ENCODE measurements at regions not wholly inside any gene's neighbourhood (a gene's known extent, or its start where the extent isn't known, plus 50 kb on each side); places are given as distances from the start of the nearest gene placed in this dataset.
"Not testable (repeated sequence)": the region's sequence is repeated elsewhere in the genome, so short reads cannot be mapped to it uniquely, and the experiment has no call there.

- no peak for DNase-seq (ENCODE audit: low read depth)
Measured at GRCh38 chr17:71484546-71484945, 636.3 kb upstream of the SOX9 start.

GRCh38 chr17:71485426-71485825 is 635.4 kb upstream of the SOX9 start:
- no peak for DNase-seq (ENCODE audit: low read depth)

DNA sequence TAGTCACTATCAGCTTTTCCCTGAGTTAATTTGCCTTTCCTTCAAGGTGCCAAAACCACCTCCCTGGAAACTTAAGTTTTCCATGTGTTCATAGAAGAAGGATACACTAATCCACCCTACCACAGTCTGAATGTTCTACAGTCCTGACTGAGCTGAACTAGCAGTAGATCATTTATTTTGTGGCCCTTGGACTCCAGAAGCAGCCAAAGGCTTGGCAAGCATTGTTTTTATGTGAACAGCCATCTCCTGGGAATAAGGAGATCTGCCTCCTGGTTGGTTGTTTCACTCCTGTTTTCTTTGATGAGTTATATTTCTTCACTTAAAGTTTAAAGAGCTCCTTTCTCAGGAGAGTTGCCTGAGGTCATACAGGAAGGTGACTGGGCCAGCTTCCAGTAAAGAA is 634.6 kb upstream of the SOX9 start:
- peak; percentile 54 for DNase-seq (ENCODE audit: low read depth)

GRCh38 chr17:71488851-71489250 is 632.0 kb upstream of the SOX9 start:
- DNase-seq (ENCODE audit: low read depth), result no peak

DNA sequence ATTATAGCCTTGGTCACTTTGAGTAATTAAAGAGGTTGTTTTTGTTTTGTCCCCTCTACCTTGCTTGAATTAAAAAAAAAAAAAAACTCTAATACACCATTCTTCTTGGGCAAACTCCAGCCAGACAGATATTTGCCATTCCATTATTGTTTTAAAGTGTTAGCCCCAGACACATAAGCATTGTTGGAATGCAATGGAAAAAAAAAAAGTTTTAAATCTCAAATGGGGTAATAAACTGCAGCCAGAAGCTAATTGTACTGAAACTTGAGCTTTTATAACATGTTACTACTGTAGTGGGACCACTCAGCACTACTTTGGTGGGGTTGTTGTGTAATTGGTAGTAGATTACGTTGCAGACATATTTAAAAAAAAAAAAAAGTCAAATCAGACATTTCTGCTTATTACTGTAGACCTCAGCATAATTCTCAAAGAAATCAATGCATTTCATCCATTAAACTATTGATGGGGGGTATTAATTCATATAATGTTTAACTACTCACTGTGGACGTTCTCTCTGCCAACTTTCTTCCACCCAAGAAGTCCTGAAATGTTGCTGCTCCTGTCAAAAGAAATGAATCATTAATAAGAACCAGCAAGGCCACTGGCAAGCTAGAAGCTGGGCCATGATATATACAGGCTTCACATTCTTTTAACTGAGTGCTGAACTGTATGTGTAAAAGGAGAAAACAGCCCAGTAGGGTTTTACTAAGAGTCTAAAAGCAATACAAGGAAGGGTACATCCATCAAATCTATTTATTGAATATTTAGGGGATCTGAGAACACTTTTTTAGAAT is 626.6 kb upstream of the SOX9 start:
- DNase-seq (ENCODE audit: low read depth), result peak; percentile 23

DNA sequence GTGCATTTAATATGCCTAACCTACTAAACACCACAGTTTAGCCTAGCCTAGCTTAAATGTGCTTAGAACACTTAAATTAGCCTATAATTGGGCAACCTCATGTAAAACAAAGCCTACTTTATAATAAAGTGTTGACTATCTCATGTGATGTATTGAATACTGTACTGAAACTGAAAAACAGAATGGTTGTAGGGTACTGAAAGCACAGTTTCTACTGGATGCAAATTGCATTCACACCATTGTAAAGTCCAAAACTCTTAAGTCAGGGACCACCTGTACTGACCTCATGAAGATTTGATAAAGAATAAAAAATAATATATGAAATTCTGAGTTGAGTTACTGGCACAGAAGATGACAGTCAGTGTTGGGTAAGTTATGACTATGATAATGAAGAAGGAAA is 625.4 kb upstream of the SOX9 start:
- no peak for DNase-seq (ENCODE audit: low read depth)

DNA sequence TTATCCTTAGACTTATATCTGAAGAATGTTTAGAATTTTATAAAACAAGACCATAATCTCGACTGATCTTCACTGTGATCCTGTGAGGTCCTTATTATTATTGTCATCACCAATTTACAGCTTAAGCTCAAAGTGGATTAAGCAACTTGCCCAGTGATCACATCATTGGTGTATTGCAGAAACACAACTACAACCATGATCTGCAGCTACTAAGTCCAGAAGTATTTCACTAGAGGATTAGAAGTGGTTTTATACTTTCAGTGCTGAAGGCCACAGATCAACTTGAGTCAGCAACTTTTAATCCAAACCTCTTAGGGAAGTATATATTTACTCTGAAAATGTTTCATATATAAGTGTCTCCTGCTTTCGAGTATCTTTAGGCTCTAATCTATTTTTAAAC is 624.3 kb upstream of the SOX9 start:
- DNase-seq (ENCODE audit: low read depth), result no peak

GRCh38 chr17:71500761-71501555 is 619.9 kb upstream of the SOX9 start:
- DNase-seq (ENCODE audit: low read depth), result peak; percentile 65

DNA sequence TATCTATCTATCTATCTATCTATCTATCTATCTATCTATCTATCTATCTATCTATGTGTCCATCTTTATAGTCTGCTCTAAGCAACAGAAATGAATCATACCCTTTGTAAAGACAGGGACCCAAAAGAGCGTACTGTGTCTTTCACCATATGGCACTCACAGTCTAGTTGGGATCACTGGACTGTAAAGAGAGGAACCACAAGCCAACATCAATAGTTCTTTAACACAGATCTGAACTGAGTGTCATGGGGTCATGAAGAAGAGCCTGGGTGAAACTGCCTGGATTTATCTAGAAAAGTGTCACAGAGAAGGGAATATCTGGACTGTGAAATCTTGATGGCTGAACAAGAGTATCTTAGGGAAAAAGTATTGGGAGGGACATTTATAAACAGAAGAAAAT is 619.1 kb upstream of the SOX9 start:
- DNase-seq (ENCODE audit: low read depth), result peak; percentile 75

GRCh38 chr17:71502443-71502842 is 618.4 kb upstream of the SOX9 start:
- DNase-seq (ENCODE audit: low read depth), result peak; percentile 40

DNA sequence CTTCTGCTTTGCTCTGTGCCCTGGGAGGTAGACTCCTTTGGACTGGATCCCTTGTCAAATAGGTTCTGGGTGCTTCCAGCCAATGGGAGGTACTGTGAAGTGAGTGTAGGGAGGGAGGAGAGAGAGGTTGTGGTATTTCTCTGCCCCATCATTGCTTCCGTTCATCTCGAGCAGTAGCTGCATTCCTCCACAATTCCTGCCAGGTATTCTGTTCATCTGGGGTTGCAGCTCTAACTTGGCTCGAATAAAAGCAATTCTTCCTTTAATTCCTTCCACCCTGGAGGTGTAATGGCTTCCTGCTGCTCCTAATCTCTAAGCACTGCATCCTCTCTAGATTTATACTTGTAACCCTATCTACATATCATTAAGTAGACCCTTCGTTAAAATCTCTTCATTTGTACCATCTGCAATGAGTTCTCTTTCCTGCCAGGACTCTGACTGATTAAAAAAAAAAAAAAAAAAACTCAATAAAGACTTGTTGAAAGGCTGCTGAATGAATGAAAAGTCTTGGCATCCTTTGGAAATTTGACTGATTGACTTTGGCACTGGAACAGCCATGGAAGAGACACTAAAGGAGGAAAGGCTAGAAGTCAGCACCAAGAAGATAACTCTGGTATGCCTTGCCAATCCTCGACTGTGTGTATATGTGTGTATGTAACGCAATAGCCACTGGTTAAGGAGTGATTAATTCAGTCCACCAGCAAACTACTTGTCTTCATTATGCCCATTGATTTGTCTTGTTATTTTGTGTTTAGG is 616.9 kb upstream of the SOX9 start:
- no peak for DNase-seq (ENCODE audit: low read depth)

DNA sequence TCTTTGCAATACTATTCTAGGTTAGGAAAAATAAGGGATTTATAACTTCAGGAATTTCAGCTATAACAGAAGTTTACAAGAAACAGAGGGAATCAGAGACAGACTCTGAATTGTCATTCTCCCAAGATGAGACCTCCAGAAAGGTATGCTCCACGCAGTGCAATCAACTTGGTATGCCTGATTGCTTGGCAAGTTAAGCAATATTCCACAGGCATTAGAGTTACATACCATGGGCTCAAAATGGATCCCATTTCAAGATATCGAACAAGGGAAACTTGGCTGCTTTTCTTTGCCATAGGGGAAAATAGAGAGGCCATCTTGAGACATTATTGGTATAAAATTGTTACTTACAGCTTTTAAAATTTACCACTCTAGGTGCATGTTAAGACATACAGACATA is 615.6 kb upstream of the SOX9 start:
- DNase-seq (ENCODE audit: low read depth), result peak; percentile 17

DNA sequence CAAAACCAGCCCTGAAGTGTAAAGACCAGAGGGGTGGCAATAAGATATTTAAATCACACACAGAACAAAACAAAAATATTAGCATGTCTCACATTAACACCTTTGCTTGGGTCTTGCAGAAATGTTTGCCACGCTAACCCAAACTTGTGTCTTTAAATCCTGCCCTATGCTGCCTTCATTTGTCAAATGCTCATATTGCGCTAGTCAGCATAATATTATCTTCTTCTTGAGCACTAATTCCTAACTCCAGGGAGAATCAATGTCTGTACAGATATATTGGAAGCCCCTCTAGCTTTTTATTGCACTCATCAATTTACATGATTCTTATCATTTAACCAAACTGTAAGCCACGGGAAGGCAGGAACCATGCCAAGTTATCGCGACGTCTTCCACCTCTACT is 614.8 kb upstream of the SOX9 start:
- no peak for DNase-seq (ENCODE audit: low read depth)

GRCh38 chr17:71511266-71511995 is 609.4 kb upstream of the SOX9 start:
- DNase-seq (ENCODE audit: low read depth), result no peak

DNA sequence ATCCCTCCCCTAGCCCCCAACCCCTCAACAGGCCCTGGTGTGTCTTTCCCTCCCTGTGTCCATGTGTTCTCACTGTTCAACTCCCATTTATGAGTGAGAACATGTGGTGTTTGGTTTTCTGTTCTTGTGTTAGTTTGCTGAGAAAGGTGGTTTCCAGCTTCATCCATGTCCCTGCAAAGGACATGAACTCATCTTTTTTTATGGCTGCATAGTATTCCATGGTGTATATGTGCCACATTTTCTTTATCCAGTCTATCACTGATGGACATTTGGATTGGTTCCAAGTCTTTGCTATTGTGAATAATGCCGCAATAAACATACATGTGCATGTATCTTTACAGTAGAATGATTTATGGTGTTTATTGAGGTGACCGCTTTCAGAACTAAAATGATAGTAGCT is 607.1 kb upstream of the SOX9 start:
- not testable (repeated sequence) for DNase-seq (ENCODE audit: low read depth)

DNA sequence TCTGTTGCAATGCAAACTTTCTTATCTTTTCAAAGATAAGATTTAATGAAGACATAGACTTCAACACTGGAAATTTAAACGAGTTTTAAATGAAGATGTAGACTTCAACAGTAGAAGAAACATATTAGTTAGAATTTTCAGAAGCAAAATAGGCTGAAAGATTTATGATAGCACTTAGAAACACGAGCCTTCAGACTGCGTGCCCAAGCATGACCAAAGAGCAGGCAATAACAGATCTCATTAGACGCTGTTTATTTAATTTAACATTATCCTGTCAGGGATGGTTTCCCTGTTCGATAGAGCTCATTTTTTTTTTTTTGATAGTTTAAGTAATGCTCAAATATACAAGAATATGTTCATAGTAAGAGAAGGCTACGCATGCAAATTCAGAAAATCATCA is 604.7 kb upstream of the SOX9 start:
- DNase-seq (ENCODE audit: low read depth), result no peak

DNA sequence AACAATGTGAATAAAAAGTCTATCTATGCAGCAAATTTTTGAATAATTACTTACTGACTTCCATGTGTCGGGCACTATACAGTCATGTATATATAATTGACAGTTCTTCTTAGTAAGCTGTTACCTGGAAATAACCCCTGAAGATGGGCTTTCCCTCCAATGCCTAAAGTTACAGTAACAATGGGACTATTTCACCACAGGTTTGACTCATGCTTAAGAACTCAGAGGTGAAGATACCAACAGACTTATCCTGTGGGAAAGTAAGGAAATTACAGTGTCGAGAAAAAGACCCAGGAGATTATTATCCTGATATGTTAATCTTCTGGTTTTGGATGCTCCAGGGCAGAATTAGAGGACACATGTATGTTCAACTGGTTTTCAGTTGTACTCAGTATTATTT is 601.5 kb upstream of the SOX9 start:
- DNase-seq (ENCODE audit: low read depth), result peak; percentile 60

GRCh38 chr17:71521724-71522123 is 599.1 kb upstream of the SOX9 start:
- peak; percentile 25 for DNase-seq (ENCODE audit: low read depth)

DNA sequence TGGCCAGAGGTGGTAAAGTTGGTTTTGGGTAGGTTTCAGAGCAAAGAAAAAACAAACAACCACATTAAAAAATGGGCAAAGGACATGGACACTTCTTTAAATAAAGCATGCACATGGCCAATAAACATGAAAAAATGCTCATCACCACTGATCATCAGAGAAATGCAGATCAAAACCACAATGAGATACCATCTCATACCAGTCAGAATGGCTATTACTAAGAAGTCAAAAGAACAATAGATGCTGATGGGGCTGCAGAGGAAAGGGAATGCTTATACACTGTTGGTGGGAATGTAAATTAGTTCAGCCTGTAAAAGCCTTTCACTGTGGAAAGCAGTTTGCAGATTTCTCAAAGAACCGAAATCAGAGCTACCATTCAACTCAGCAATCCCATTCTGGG is 598.4 kb upstream of the SOX9 start:
- peak; percentile 77 for DNase-seq (ENCODE audit: low read depth)

- peak; percentile 52 for DNase-seq (ENCODE audit: low read depth)
Measured at GRCh38 chr17:71527311-71527710, 593.5 kb upstream of the SOX9 start.

DNA sequence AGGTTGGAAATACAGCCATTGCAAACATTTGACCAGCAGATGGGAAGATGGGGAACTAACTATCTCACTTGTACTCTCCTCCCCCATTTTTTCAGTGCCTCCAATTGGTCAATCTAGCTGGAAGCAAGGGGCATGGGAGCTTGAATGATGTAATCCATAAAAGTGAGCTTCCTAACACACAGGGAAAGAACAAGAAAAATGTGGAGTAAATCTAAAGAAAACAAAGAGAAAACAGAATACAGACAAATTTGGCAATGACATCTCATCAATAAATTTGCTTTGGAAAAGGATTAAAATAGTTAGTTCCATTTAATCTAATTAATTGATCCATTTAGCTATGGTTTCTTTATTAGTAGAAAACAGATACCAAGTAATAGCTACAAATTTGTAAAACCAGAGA is 592.6 kb upstream of the SOX9 start:
- DNase-seq (ENCODE audit: low read depth), result peak; percentile 19

DNA sequence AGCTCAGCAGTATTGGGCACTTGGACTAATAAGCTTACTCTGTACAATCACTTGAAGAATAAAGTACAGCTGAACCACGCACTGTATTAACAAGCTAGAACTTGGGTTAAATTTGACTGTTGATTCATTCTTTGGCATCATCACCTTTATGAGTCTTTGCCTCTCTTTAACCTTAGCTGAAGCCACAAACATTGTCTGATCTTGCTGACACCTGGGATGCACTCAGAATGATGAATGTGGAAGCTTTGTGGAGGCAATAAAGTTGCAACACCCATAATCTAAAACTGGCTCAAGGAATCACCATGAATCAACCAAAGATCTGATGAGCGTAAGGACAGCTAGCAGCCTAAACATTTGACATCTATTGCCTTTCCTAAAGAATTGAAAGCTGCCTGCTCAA is 590.6 kb upstream of the SOX9 start:
- DNase-seq (ENCODE audit: low read depth), result peak; percentile 59

Data from RPMI7951 (cell line).